D721Med (cell line): ENCODE measurements at regions not wholly inside any gene's neighbourhood (a gene's known extent, or its start where the extent isn't known, plus 50 kb on each side); places are given as distances from the start of the nearest gene placed in this dataset.
"Not testable (repeated sequence)": the region's sequence is repeated elsewhere in the genome, so short reads cannot be mapped to it uniquely, and the experiment has no call there.

Experiments used
- DNase-seq: peaks from one replicate; pipeline ENCODE4 v3.0.0; 2011; ENCODE audit warnings: low spot score; ENCODE audit not compliant: insufficient read length
- FAIRE-seq: peaks from 2 replicates; lab custom pipeline; 2011; peaks lifted over from hg19 to GRCh38; lab: Jason Lieb, UNC
- CTCF ChIP-seq: IDR thresholded peaks from 2 replicates; pipeline ENCODE4 v1.5.1; 2012; ENCODE audit warnings: mild to moderate bottlenecking, control low read depth; ENCODE audit not compliant: insufficient read depth; ENCODE audit errors: missing control alignments

- DNase-seq, FAIRE-seq: not testable (repeated sequence)
These were observed 100.5 kb upstream of the PZP start for GRCh38 chr12:9308745-9309144.

GRCh38 chr12:9308163-9308562 lies 100.0 kb upstream of the PZP start:
- DNase-seq, FAIRE-seq: not testable (repeated sequence)

- DNase-seq, FAIRE-seq: not testable (repeated sequence)
These were observed 99.1 kb upstream of the PZP start for GRCh38 chr12:9307255-9307654.

GRCh38 chr12:9306004-9306403 lies 97.8 kb upstream of the PZP start:
- DNase-seq, FAIRE-seq: not testable (repeated sequence)

GRCh38 chr12:9304540-9304939 lies 96.3 kb upstream of the PZP start:
- not testable (repeated sequence) for FAIRE-seq, DNase-seq

GRCh38 chr12:9295872-9296271 lies 87.7 kb upstream of the PZP start:
- not testable (repeated sequence) for FAIRE-seq, DNase-seq

- not testable (repeated sequence) for DNase-seq, FAIRE-seq
These were observed 86.0 kb upstream of the PZP start for GRCh38 chr12:9294072-9294620.

GRCh38 chr12:9293391-9293790 lies 85.2 kb upstream of the PZP start:
- not testable (repeated sequence) for DNase-seq, FAIRE-seq

- not testable (repeated sequence) for DNase-seq, FAIRE-seq
These were observed 81.8 kb upstream of the PZP start for GRCh38 chr12:9289984-9290383.

- not testable (repeated sequence) for DNase-seq, FAIRE-seq
These were observed 76.5 kb upstream of the PZP start for GRCh38 chr12:9284724-9285123.

- not testable (repeated sequence) for FAIRE-seq, DNase-seq
These were observed 76.0 kb upstream of the PZP start for GRCh38 chr12:9284197-9284596.

GRCh38 chr12:9283346-9284095 lies 75.3 kb upstream of the PZP start:
- not testable (repeated sequence) for FAIRE-seq, DNase-seq

GRCh38 chr12:9276990-9277389 lies 68.8 kb upstream of the PZP start:
- no peak for TF ChIP-seq CTCF
- DNase-seq (no peak), FAIRE-seq (no peak)

- FAIRE-seq (no peak), DNase-seq (no peak)
- TF ChIP-seq CTCF, result no peak
These were observed 65.1 kb upstream of the PZP start for GRCh38 chr12:9273276-9273675.
